ENCODE measurements at regions not wholly inside any gene's neighbourhood (a gene's known extent, or its start where the extent isn't known, plus 50 kb on each side); places are given as distances from the start of the nearest gene placed in this dataset.

DNA sequence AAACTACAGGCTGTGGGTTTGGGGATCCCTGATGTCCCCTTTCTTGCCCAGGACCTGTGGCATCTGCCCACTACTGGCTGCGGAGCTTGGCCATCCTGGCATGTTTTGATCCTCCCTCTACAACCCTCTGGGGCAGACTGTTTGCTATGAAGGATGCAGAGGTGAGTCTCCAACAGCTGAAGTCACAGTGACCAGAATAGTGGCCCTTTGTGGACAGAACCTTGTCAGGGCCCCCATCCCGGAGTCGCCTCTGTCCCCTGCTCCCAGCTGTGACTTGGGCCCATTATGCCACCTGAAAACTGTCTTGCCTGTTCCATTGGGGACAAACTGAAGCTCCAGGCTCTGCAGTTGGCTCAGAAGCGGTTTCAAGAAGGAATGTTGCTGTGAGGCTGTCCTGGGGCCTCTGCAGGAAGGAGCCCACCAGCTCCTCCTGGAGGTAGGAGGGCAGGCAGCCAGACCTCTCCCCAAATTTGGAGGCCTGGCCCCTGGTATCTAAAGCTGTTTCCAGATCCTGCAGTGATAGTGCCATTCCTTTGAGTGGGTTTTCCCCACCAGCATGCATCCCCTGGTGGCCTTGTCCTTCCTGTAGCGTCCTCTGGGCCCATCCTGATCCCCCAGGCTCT, 93.3 kb downstream of the BARX1 start:
- no peak overlapping the region for H3K4me3 ChIP-seq (ENCODE audit: low read depth, low read length)
- no peaks in the 10 kb centered on the region for H3K79me2 ChIP-seq
- H3K9ac ChIP-seq, result no peak overlapping the region
- H3K9me3 ChIP-seq (ENCODE audit: control insufficient read depth, low read length), result no peaks in the 10 kb centered on the region
- no peaks in the 10 kb centered on the region for H3K27me3 ChIP-seq (ENCODE audit: control insufficient read depth, insufficient read depth, low read length)
- H3K27ac ChIP-seq, result no peak overlapping the region
- TF ChIP-seq, protein P1, sequence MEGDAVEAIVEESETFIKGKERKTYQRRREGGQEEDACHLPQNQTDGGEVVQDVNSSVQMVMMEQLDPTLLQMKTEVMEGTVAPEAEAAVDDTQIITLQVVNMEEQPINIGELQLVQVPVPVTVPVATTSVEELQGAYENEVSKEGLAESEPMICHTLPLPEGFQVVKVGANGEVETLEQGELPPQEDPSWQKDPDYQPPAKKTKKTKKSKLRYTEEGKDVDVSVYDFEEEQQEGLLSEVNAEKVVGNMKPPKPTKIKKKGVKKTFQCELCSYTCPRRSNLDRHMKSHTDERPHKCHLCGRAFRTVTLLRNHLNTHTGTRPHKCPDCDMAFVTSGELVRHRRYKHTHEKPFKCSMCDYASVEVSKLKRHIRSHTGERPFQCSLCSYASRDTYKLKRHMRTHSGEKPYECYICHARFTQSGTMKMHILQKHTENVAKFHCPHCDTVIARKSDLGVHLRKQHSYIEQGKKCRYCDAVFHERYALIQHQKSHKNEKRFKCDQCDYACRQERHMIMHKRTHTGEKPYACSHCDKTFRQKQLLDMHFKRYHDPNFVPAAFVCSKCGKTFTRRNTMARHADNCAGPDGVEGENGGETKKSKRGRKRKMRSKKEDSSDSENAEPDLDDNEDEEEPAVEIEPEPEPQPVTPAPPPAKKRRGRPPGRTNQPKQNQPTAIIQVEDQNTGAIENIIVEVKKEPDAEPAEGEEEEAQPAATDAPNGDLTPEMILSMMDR (IDR thresholded peaks at IDR 0.05), result no peak
- H3K4me2 ChIP-seq (ENCODE audit: low read length), result no peak overlapping the region
- H3K36me3 ChIP-seq (ENCODE audit: control insufficient read depth, insufficient read depth, low read length), result no peaks in the 10 kb centered on the region
- no peaks in the 10 kb centered on the region for H3K4me1 ChIP-seq
- no peak overlapping the region for H2AFZ ChIP-seq

DNA sequence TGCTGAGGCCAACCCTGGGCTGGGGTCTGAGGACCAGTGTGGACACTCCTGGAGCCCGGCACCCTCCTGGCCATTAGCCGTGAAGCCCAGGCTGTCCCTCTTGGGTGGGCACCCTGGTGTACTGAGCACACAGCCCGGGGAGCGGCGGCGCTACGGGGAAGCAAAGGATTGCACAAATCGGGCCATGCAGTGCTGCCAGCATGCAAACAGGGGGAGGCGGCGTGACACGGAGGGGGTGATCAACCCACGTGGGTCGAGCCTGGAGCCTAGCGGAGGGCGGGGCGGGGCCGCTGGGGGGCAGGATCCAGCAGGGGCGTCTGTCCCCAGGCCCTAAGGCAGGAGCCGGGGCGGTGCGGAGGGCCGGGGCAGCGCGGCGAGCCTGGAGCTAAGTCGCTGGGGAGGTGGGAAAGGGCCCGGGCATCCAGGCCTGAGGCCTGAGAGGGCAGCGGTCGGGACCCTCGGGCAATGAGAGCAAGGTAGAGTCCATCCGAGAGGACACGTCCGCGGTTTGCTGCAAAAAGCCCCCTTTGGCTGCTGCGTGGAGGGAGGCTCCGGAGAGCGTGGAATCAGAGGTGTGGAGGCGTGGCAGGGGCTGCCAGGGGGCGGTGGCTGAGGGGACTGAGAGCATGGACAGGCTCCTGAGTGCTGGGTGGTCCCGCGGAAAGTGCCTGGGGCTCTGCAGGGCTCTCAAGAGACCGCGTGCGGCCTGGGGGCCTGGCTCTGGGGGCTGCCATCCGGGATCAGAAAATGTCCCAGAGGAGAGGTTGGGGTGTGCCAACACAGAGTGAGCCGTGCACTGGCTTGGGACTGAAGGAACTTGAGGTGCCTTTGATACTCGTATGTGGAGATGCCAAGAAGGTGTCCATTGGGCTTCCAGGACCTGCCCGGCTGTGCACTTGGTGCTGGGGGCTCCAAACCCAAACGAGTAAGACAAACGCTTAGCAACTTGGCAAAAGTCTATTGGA, 94.2 kb downstream of the BARX1 start:
- TF ChIP-seq, protein P1 (IDR thresholded peaks at IDR 0.05), result no peak
- Histone ChIP-seq H3K79me2 (no peaks in the 10 kb centered on the region), H3K36me3 (ENCODE audit: control insufficient read depth, insufficient read depth, low read length) (no peaks in the 10 kb centered on the region), H3K27me3 (ENCODE audit: control insufficient read depth, insufficient read depth, low read length) (no peaks in the 10 kb centered on the region), H3K4me2 (ENCODE audit: low read length) (no peak overlapping the region), H3K4me1 (no peaks in the 10 kb centered on the region), H3K27ac (no peak overlapping the region), H3K9ac (no peak overlapping the region), H3K9me3 (ENCODE audit: control insufficient read depth, low read length) (no peaks in the 10 kb centered on the region), H3K4me3 (ENCODE audit: low read depth, low read length) (no peak overlapping the region), H2AFZ (no peak overlapping the region)

DNA sequence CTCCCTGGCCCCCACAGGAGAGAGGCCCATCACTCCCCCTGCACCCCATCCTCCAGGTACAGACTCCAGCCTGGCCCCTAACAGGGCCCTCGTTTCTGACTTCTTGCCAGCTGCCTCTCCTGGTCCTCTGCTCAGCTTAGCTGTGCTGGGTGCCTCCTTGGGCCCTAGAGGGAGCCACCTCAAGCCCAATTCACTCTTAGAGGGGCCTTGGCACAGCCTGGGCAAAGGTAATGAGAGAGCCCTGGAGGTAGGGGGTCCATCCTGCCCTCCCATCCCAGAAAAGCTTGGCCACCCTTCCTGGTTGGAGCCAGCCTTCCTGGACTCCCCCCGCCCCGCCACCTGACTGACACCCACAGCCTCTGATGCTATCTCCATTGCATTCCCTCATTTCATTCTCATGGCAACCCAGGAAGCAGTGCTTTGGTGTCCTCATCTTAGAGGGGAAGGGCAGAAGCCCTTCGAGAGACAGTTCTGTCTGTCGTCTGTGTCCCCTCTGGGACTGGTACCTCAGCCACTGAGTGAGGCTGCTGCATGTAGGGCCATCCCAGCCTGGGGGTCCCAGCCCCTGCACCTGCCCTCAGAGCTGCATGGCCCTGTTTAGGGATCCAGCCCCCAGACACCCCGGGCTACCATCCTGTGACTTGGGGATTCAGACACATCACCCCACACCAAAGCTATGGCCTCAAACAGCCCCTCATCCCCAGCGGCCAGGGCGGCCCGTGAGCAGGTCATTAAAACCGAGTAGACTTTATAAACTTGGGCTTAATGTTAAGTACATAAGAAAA, 95.5 kb downstream of the BARX1 start:
- no peaks in the 10 kb centered on the region for H3K4me1 ChIP-seq
- no peaks in the 10 kb centered on the region for H3K79me2 ChIP-seq
- H3K36me3 ChIP-seq (ENCODE audit: control insufficient read depth, insufficient read depth, low read length), result no peaks in the 10 kb centered on the region
- H3K27ac ChIP-seq, result no peak overlapping the region
- H3K27me3 ChIP-seq (ENCODE audit: control insufficient read depth, insufficient read depth, low read length), result no peaks in the 10 kb centered on the region
- TF ChIP-seq, protein P1 (IDR thresholded peaks at IDR 0.05), result no peak
- no peak overlapping the region for H3K4me3 ChIP-seq (ENCODE audit: low read depth, low read length)
- H3K4me2 ChIP-seq (ENCODE audit: low read length), result no peak overlapping the region
- no peaks in the 10 kb centered on the region for H3K9me3 ChIP-seq (ENCODE audit: control insufficient read depth, low read length)
- no peak overlapping the region for H3K9ac ChIP-seq
- H2AFZ ChIP-seq, result no peak overlapping the region

- no peaks in the 10 kb centered on the region for H3K36me3 ChIP-seq (ENCODE audit: control insufficient read depth, insufficient read depth, low read length)
These were observed 97.6 kb downstream of the BARX1 start for GRCh38 chr9:93857528-93857927.

More at GRCh38 chr9:93857528-93857927, 97.6 kb downstream of the BARX1 start:
- no peaks in the 10 kb centered on the region for H3K27me3 ChIP-seq (ENCODE audit: control insufficient read depth, insufficient read depth, low read length)
- TF ChIP-seq, protein P1 (IDR thresholded peaks at IDR 0.05), result no peak
- H3K79me2 ChIP-seq, result no peaks in the 10 kb centered on the region
- H3K9me3 ChIP-seq (ENCODE audit: control insufficient read depth, low read length), result no peaks in the 10 kb centered on the region
- no peak overlapping the region for H3K4me2 ChIP-seq (ENCODE audit: low read length)
- no peak overlapping the region for H3K9ac ChIP-seq
- no peaks in the 10 kb centered on the region for H3K4me1 ChIP-seq
- H3K27ac ChIP-seq, result no peak overlapping the region
- no peak overlapping the region for H3K4me3 ChIP-seq (ENCODE audit: low read depth, low read length)
- no peak overlapping the region for H2AFZ ChIP-seq

Data from parathyroid adenoma (tissue), 2 donors.